Common myeloid progenitor, CD34-positive (primary cell): ENCODE measurements at regions not wholly inside any gene's neighbourhood (a gene's known extent, or its start where the extent isn't known, plus 50 kb on each side); places are given as distances from the start of the nearest gene placed in this dataset.

Source experiments
- CTCF ChIA-PET: fragments of 350-600 bp; sonication (Branson Sonifier 250); formaldehyde crosslinking; loops from one replicate; lab custom pipeline; 2021; ENCODE audit warnings: antibody characterized with exemption; lab: Charles Lee
- POLR2A ChIA-PET: fragments of 350-600 bp; sonication (Branson Sonifier 250); formaldehyde crosslinking; loops from one replicate; lab custom pipeline; 2021; ENCODE audit warnings: antibody characterized with exemption; lab: Charles Lee
- DNase-seq, 3 donors: peaks; one replicate each; pipeline versions ENCODE4 v3.0.0 to v3.0.0-alpha.2; 2013
- H3K27ac ChIP-seq, 2 experiments: 1 replicate in 1 of 2; 2 replicates in 1 of 2; pipeline ENCODE4 v1.7.0; 2013; ENCODE audit warnings: inconsistent platforms in 2 of 2, low read length in 2 of 2, mild to moderate bottlenecking in 2 of 2, low read depth in 1 of 2, moderate library complexity in 1 of 2; ENCODE audit not compliant: severe bottlenecking in 2 of 2, insufficient read depth in 1 of 2, poor library complexity in 1 of 2
- H3K27me3 ChIP-seq, 5 experiments: replicated peaks in 2 of 5; 1 replicate in 3 of 5; 2 replicates in 2 of 5; pipeline versions ENCODE4 v1.6.1 to v1.7.0; 2013; ENCODE audit warnings: low read length in 4 of 5, mild to moderate bottlenecking in 2 of 5, moderate library complexity in 2 of 5, inconsistent platforms in 1 of 5; ENCODE audit not compliant: insufficient read depth in 5 of 5, control insufficient read depth in 4 of 5
- H3K36me3 ChIP-seq, 4 experiments: 1 replicate in 2 of 4; 2 replicates in 2 of 4; pipeline versions ENCODE4 v1.6.1 to v1.7.0; 2013; ENCODE audit warnings: low read length in 3 of 4, control low read depth in 1 of 4, mild to moderate bottlenecking in 1 of 4; ENCODE audit not compliant: control insufficient read depth in 4 of 4, insufficient read depth in 4 of 4
- H3K4me1 ChIP-seq, 4 experiments: 1 replicate in 3 of 4; 2 replicates in 1 of 4; pipeline versions ENCODE4 v1.6.1 to v1.7.1; 2013; ENCODE audit warnings: low read length in 3 of 4, mild to moderate bottlenecking in 3 of 4, control low read depth in 1 of 4, inconsistent platforms in 1 of 4, moderate library complexity in 1 of 4; ENCODE audit not compliant: control insufficient read depth in 4 of 4, insufficient read depth in 4 of 4; ENCODE audit errors: control extremely low read depth in 1 of 4
- H3K4me3 ChIP-seq, 7 experiments: 1 replicate in 4 of 7; 2 replicates in 3 of 7; pipeline versions ENCODE4 v1.5.1 to v1.7.0; 2013; ENCODE audit warnings: mild to moderate bottlenecking in 7 of 7, low read length in 6 of 7, moderate library complexity in 6 of 7, inconsistent platforms in 2 of 7, low read depth in 2 of 7, control low read depth in 1 of 7; ENCODE audit not compliant: insufficient read depth in 4 of 7, control insufficient read depth in 1 of 7; ENCODE audit errors: extremely low read depth in 1 of 7
- H3K9me3 ChIP-seq, 5 experiments: 1 replicate in 4 of 5; 2 replicates in 1 of 5; pipeline versions ENCODE4 v1.6.1 to v1.7.1; 2013; ENCODE audit warnings: low read length in 4 of 5, mild to moderate bottlenecking in 2 of 5, inconsistent platforms in 1 of 5, low read depth in 1 of 5, moderate library complexity in 1 of 5; ENCODE audit not compliant: control insufficient read depth in 4 of 5, insufficient read depth in 2 of 5; ENCODE audit errors: control extremely low read depth in 1 of 5
- WGBS: methylation state at CpG from one replicate; pipeline ENCODE4 v1.1.5; 2013; ENCODE audit not compliant: insufficient coverage; 5-methylcytosine and 5-hydroxymethylcytosine counted together

DNA sequence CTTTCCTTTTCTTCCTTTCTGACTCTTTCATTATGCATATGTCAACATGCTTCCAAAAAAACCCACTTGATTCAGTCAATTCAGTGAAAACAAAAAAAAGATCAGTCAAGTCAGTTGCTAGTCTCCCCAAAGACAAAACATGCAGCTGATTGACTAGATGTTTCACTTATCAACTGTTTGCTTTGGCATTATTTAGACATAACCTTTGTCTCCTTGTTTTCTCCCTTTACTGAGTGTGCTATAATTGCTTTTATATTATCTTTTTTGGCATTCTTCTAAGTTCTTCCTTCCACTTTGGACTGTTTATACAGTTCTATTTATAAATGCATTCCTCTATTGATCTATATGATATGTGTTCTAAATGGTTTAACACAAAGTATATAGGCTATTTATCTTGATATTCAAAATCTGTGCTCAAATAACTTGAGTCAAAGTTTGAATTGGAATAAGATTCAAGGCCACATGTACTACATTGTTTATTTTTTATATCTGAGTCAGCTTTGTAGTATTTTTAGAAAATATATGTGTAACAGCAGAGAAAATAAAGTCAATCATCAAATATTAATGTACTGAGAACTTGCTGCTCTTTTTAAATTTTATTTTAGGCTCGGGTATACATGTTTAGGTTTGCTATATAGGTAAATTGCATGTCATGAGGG is 260.5 kb downstream of the CENPW start:
- ChIA-PET CTCF (no interaction called here), POLR2A (no interaction called here)
- peaks cover 0 to 2% (median 0%) of the 10 kb centered on the region in 5 experiments for H3K9me3 ChIP-seq
- no peak for DNase-seq
- H3K4me3 ChIP-seq: no peak overlapping the region
- no CpG with 5 or more reads among the region's 1 CpG for WGBS
- H3K27ac ChIP-seq: no peak overlapping the region
- H3K27me3 ChIP-seq: no peaks in the 10 kb centered on the region
- H3K4me1 ChIP-seq: no peaks in the 10 kb centered on the region
- H3K36me3 ChIP-seq: no peaks in the 10 kb centered on the region

DNA sequence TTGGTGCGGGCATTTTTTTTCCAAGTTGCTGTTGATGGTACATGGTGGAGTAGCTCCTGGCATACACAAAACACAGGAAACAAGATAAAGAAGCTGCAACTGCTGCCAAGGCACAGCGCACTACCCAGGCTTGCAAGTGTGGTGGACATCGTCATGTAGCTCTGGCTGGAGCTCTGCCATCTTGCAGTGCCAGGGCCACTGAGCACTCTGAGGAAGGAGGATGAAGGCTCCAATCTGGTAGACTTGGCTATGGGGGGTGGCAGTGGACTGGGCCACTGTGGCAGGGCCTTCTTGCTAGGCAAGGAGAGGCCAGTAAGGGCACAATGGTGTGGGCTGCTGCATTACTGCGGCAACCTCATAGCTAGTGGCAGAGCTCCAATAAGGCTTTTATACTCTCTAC is 263.5 kb downstream of the CENPW start:
- Histone ChIP-seq H3K36me3 (no peaks in the 10 kb centered on the region), H3K9me3 (peaks cover 0 to 3% (median 0%) of the 10 kb centered on the region in 5 experiments), H3K4me3 (no peak overlapping the region), H3K4me1 (no peaks in the 10 kb centered on the region), H3K27ac (no peak overlapping the region), H3K27me3 (no peaks in the 10 kb centered on the region)
- WGBS: 100% methylated on average over 2 of the region's 4 CpGs
- DNase-seq: no peak
- ChIA-PET POLR2A (no interaction called here), CTCF (no interaction called here)

DNA sequence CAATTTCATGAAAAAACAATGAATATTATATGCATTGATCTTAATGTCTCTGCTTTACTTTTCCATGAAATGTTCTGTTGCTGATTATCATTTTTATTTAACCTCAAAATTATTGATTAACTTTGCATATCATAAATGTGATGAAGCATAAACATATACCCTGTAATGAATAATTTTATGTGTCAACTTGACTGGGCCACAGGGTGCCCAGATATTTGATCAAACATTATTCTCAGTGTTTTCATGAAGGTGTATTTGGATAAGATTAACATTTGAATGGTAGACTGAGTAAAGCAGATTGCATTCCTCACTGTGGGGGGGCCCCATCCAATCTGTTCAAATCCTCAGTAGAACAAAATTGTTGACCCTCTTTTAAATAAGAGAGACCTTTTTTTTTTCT is 265.2 kb downstream of the CENPW start:
- Histone ChIP-seq H3K36me3 (no peaks in the 10 kb centered on the region), H3K27ac (no peak overlapping the region), H3K27me3 (no peaks in the 10 kb centered on the region), H3K4me3 (no peak overlapping the region), H3K9me3 (peaks cover 0 to 3% (median 0%) of the 10 kb centered on the region in 5 experiments), H3K4me1 (no peaks in the 10 kb centered on the region)
- no peak for DNase-seq
- POLR2A ChIA-PET: no interaction called here
- CTCF ChIA-PET: no interaction called here

DNA sequence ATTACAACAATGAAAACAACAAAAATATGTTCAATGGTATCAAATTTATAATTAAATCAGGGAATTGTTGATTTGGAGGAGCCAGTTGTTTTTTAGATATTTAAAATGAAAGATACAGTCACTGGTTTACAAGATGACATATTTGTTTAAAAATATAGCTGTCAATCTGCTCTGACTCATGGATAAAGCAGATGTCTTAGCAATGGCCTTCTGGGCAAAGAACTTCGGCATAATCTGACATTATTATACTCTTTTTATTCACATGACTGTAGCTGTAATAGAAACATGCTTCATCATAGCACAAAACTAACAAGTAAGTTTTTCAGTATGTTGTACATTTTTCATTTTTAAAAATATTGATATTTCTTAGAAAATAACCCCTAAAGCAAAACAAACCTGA is 267.4 kb downstream of the CENPW start:
- H3K9me3 ChIP-seq: peaks cover 0 to 3% (median 0%) of the 10 kb centered on the region in 5 experiments
- H3K27ac ChIP-seq: no peak overlapping the region
- no peak overlapping the region for H3K4me3 ChIP-seq
- CTCF ChIA-PET: no interaction called here
- DNase-seq: no peak
- POLR2A ChIA-PET: no interaction called here
- no peaks in the 10 kb centered on the region for H3K36me3 ChIP-seq
- H3K4me1 ChIP-seq: no peaks in the 10 kb centered on the region
- no peaks in the 10 kb centered on the region for H3K27me3 ChIP-seq
- WGBS: no CpG with 5 or more reads among the region's 1 CpG

DNA sequence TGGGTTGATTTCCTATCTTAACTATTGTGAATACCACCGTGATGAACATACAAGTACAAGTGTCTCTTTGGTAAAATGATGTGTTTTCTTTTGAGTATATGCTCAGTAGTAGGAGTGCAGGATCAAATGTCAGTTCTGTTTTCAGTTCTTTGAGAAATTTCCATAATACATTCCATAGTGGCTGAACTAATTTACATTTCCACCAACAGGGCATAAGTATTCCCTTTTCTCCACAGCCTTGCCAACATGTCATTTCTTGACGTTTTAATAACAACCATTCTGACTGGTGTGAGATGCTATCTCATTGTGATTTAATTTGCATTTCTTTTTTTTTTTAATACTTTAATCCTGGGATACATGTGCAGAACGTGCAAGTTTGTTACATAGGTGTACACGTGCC is 268.8 kb downstream of the CENPW start:
- no peaks in the 10 kb centered on the region for H3K36me3 ChIP-seq
- no peaks in the 10 kb centered on the region for H3K27me3 ChIP-seq
- no peak overlapping the region for H3K4me3 ChIP-seq
- CTCF ChIA-PET: no interaction called here
- POLR2A ChIA-PET: no interaction called here
- no peak for DNase-seq
- no peaks in the 10 kb centered on the region for H3K4me1 ChIP-seq
- H3K9me3 ChIP-seq: peaks cover 0 to 3% (median 0%) of the 10 kb centered on the region in 5 experiments
- WGBS: 90% methylated on average over 2 of the region's 4 CpGs
- H3K27ac ChIP-seq: no peak overlapping the region

DNA sequence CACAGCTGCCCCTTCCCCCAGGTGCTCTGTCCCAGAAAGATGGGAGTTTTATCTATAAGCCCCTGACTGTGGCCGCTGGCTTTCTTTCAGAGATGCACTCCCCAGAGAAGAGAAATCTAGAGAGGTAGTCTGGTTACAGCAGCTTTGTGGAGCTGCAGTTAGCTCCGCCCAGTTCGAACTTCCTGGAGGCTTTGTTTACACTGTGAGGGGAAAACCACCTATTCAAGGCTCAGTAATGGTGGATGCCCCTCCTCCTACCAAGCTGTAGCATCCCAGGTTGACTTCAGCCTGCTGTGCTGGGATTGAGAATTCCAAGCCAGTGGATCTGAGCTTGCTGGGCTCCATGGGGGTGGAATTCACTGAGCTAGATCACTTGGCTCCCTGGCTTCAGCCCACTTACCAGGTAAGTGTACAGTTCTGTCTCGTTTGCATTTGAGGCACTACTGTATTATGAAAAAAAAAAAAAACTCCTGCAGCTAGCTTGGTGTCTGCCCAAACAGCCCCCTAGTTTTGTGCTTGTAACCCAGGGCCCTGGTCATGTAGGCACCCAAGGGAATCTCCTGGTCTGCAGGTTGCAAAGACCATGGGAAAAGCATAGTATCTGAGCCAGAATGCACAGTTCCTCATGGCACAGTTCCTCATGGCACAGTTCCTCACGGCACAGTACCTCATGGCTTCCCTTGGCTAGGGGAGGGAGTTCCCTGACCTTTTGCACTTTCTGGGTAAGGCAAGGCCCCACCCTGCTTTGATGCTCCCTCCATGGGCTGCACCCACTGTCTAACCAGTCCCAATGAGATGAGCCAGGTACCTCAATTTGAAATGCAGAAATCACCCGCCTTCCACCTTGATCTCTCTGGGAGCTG is 275.0 kb downstream of the CENPW start:
- H3K36me3 ChIP-seq: no peaks in the 10 kb centered on the region
- no peaks in the 10 kb centered on the region for H3K4me1 ChIP-seq
- no peaks in the 10 kb centered on the region for H3K9me3 ChIP-seq
- DNase-seq: no peak
- ChIA-PET POLR2A (no interaction called here), CTCF (no interaction called here)
- no peaks in the 10 kb centered on the region for H3K27me3 ChIP-seq
- no peak overlapping the region for H3K4me3 ChIP-seq
- no peak overlapping the region for H3K27ac ChIP-seq
- WGBS: 87% methylated on average over 4 of the region's 6 CpGs

DNA sequence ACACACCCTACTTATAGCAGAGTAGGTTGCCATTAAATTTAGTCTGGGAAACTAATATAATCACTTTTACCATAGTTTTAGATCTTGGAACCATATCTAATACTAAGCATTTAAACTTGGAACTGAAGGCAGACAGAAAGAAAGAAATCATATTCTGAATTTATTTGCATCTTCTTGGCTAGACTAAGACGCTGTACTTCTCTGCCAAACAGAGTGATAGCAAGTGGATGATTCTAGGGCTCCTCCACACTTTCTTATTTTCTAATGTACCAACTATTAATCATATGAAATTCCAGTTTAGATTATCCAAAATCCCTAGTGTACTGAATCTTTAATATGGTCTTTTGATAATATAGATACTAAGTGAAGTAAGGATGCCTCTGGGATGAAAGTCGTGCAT is 277.0 kb downstream of the CENPW start:
- Histone ChIP-seq H3K27me3 (no peaks in the 10 kb centered on the region), H3K4me1 (no peaks in the 10 kb centered on the region), H3K36me3 (no peaks in the 10 kb centered on the region), H3K27ac (no peak overlapping the region), H3K4me3 (no peak overlapping the region), H3K9me3 (no peaks in the 10 kb centered on the region)
- CTCF ChIA-PET: no interaction called here
- no CpG with 5 or more reads among the region's 2 CpGs for WGBS
- POLR2A ChIA-PET: no interaction called here
- DNase-seq: no peak
